Stimulated activated CD4-positive, alpha-beta T cell treated with anti-CD3 and anti-CD28 coated beads, Interleukin-12 subunit alpha, Interleukin-12 subunit beta, amount 100 ng/mL, for 48 hours (primary cell): ENCODE measurements at regions not wholly inside any gene's neighbourhood (a gene's known extent, or its start where the extent isn't known, plus 50 kb on each side); places are given as distances from the start of the nearest gene placed in this dataset.
"Not testable (repeated sequence)": the region's sequence is repeated elsewhere in the genome, so short reads cannot be mapped to it uniquely, and the experiment has no call there.

Experiments used
- DNase-seq, 3 donors: peaks; one replicate each; pipeline ENCODE4 v3.0.0-alpha.2; 2020; ENCODE audit warnings: low read depth in 2 of 3, low spot score in 1 of 3

GRCh38 chr2:5562426-5562825, 129.8 kb upstream of the SOX11 start:
- DNase-seq = no peak

- no peak for DNase-seq
Observed at GRCh38 chr2:5562865-5563264, 129.3 kb upstream of the SOX11 start.

GRCh38 chr2:5563411-5563810, 128.8 kb upstream of the SOX11 start:
- no peak for DNase-seq

- DNase-seq = no peak
Observed at GRCh38 chr2:5569256-5569655, 122.9 kb upstream of the SOX11 start.

GRCh38 chr2:5576015-5576414, 116.2 kb upstream of the SOX11 start:
- DNase-seq = no peak

GRCh38 chr2:5587766-5588165, 104.4 kb upstream of the SOX11 start:
- DNase-seq = no peak

GRCh38 chr2:5588601-5589000, 103.6 kb upstream of the SOX11 start:
- no peak for DNase-seq

GRCh38 chr2:5589183-5589582, 103.0 kb upstream of the SOX11 start:
- no peak for DNase-seq

GRCh38 chr2:5590886-5591285, 101.3 kb upstream of the SOX11 start:
- no peak for DNase-seq

GRCh38 chr2:5592916-5593315, 99.3 kb upstream of the SOX11 start:
- no peak for DNase-seq

GRCh38 chr2:5594249-5594695, 97.9 kb upstream of the SOX11 start:
- no peak for DNase-seq

GRCh38 chr2:5596868-5597267, 95.3 kb upstream of the SOX11 start:
- no peak for DNase-seq

- no peak for DNase-seq
Observed at GRCh38 chr2:5598156-5598555, 94.0 kb upstream of the SOX11 start.

GRCh38 chr2:5609201-5609600, 83.0 kb upstream of the SOX11 start:
- no peak for DNase-seq

GRCh38 chr2:5612666-5613065, 79.5 kb upstream of the SOX11 start:
- DNase-seq = no peak

GRCh38 chr2:5616019-5616418, 76.2 kb upstream of the SOX11 start:
- no peak for DNase-seq

- no peak for DNase-seq
Observed at GRCh38 chr2:5617358-5617757, 74.8 kb upstream of the SOX11 start.

- no peak for DNase-seq
Observed at GRCh38 chr2:5617796-5618195, 74.4 kb upstream of the SOX11 start.

GRCh38 chr2:5618271-5618670, 73.9 kb upstream of the SOX11 start:
- no peak for DNase-seq

GRCh38 chr2:5625556-5626065, 66.6 kb upstream of the SOX11 start:
- not testable (repeated sequence) for DNase-seq

GRCh38 chr2:5628484-5628883, 63.7 kb upstream of the SOX11 start:
- not testable (repeated sequence) for DNase-seq

GRCh38 chr2:5629510-5629909, 62.7 kb upstream of the SOX11 start:
- DNase-seq = not testable (repeated sequence)

- DNase-seq = not testable (repeated sequence)
Observed at GRCh38 chr2:5637051-5637450, 55.1 kb upstream of the SOX11 start.
